Chondrocyte (in vitro differentiated cells): ENCODE measurements at regions not wholly inside any gene's neighbourhood (a gene's known extent, or its start where the extent isn't known, plus 50 kb on each side); places are given as distances from the start of the nearest gene placed in this dataset.

Experiments
- DNase-seq: peaks from one replicate; pipeline ENCODE4 v3.0.0; 2021; ENCODE audit warnings: mixed read lengths, low spot score
- H3K27ac Mint-ChIP-seq: one replicate; pipeline ENCODE4 v1.8.0; 2021; ENCODE audit warnings: mild to moderate bottlenecking, moderate library complexity, mixed read lengths; ENCODE audit not compliant: unreplicated experiment
- H3K27me3 Mint-ChIP-seq: 2 replicates; pipeline ENCODE4 v1.8.0; 2021; ENCODE audit warnings: low read depth, mixed read lengths
- H3K36me3 Mint-ChIP-seq: 2 replicates; pipeline ENCODE4 v1.8.0; 2021; ENCODE audit warnings: low read depth, mixed read lengths
- H3K4me1 Mint-ChIP-seq: 2 replicates; pipeline ENCODE4 v1.8.0; 2021; ENCODE audit warnings: low read depth, mild to moderate bottlenecking, mixed read lengths
- H3K4me3 Mint-ChIP-seq: one replicate; pipeline ENCODE4 v1.8.0; 2021; ENCODE audit warnings: mild to moderate bottlenecking, moderate library complexity, mixed read lengths; ENCODE audit not compliant: unreplicated experiment
- H3K9me3 Mint-ChIP-seq: 2 replicates; pipeline ENCODE4 v1.8.0; 2021; ENCODE audit warnings: low read depth, mixed read lengths
- TF ChIP-seq, protein P1 (sequence below): fragments of 200-600 bp; sonication (generic); IDR thresholded peaks from 2 replicates; pipeline ENCODE4 v1.5.0; 2021; ENCODE audit warnings: antibody characterized with exemption, mild to moderate bottlenecking, moderate library complexity

DNA sequence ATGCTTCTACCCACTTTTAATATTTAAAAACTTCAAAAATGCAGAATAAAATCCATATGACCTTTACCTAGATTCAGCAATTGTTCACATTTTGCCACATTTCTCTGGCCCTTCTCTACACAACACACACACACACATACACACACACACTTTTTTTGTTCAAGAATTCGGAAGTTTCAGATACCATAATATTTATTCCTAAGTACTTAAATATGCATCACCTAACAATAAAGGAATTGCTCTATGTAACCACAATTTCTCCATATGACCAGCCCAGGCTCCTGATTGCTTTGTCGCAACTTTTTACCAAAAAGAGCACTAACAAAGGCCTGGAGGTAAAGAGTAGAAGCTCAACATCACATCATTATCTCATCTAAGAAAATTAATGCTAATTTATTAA lies 106.6 kb downstream of the FAS start:
- no peak overlapping the region for H3K4me3 Mint-ChIP-seq
- no peak overlapping the region for H3K27ac Mint-ChIP-seq
- DNase-seq: no peak
- no peaks in the 10 kb centered on the region for H3K36me3 Mint-ChIP-seq
- H3K27me3 Mint-ChIP-seq: no peaks in the 10 kb centered on the region
- H3K4me1 Mint-ChIP-seq: peaks cover 4% of the 10 kb centered on the region
- no peaks in the 10 kb centered on the region for H3K9me3 Mint-ChIP-seq
- TF ChIP-seq, protein P1, sequence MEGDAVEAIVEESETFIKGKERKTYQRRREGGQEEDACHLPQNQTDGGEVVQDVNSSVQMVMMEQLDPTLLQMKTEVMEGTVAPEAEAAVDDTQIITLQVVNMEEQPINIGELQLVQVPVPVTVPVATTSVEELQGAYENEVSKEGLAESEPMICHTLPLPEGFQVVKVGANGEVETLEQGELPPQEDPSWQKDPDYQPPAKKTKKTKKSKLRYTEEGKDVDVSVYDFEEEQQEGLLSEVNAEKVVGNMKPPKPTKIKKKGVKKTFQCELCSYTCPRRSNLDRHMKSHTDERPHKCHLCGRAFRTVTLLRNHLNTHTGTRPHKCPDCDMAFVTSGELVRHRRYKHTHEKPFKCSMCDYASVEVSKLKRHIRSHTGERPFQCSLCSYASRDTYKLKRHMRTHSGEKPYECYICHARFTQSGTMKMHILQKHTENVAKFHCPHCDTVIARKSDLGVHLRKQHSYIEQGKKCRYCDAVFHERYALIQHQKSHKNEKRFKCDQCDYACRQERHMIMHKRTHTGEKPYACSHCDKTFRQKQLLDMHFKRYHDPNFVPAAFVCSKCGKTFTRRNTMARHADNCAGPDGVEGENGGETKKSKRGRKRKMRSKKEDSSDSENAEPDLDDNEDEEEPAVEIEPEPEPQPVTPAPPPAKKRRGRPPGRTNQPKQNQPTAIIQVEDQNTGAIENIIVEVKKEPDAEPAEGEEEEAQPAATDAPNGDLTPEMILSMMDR: no peak

DNA sequence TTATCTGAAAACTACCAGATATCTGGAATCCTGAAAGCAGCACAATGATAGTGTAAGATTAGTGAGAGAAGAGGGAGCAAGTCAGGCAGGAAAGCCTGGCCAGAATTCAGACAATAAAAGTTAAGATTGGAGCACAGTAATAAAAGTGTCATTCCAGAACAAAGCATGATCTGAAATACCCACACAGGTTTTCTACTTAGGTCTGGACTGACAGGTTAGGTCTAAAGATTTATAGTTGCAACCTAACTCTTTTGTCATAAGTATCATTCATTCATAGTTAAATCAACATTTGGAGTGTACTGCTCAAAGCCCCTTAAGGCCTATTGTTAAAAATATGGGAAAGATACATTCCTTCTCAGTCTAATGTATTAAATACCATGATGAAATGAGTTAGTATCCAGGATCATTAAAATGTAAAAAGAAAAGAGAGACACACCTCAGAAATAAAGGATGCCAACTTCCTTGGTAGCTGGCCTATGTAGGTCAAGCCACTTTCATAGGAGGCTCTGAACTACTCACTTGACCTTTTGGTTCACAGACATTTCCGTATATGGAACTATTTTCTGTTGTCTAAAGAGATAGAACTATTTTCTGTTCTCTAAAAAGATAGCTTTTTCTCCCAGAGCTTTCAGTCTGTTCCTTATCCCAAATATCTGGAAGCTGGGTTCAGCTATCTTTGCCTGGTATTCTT lies 105.2 kb downstream of the FAS start:
- no peaks in the 10 kb centered on the region for H3K9me3 Mint-ChIP-seq
- H3K27me3 Mint-ChIP-seq: no peaks in the 10 kb centered on the region
- H3K4me3 Mint-ChIP-seq: no peak overlapping the region
- no peaks in the 10 kb centered on the region for H3K36me3 Mint-ChIP-seq
- TF ChIP-seq, protein P1: no peak
- H3K4me1 Mint-ChIP-seq: peaks cover 7% of the 10 kb centered on the region
- DNase-seq: no peak
- H3K27ac Mint-ChIP-seq: no peak overlapping the region

- peaks cover 7% of the 10 kb centered on the region for H3K4me1 Mint-ChIP-seq
- TF ChIP-seq, protein P1: no peak
- no peaks in the 10 kb centered on the region for H3K36me3 Mint-ChIP-seq
- H3K27ac Mint-ChIP-seq: no peak overlapping the region
- DNase-seq: no peak
- H3K4me3 Mint-ChIP-seq: no peak overlapping the region
- no peaks in the 10 kb centered on the region for H3K27me3 Mint-ChIP-seq
- H3K9me3 Mint-ChIP-seq: no peaks in the 10 kb centered on the region
Observed at GRCh38 chr10:89093728-89094127, 103.1 kb downstream of the FAS start.

DNA sequence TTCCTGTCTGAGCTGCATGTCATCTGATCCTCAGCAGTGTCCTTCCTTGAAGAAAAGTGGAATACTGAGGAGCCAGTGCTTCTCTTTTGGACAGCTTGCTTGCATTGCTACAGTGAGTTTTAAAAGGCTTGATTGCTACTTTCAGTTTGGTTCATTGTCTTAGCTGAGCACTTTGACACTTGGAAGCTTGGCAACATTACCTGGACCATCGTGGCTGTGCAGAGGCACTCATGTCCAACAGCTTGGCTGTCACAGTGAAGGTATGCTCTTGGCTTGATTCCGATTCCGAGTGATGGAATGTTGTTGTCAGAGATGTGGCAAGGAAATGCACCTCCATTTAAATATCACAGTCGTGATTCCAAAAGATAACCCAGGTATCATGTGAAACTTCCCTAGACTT lies 102.4 kb downstream of the FAS start:
- no peak overlapping the region for H3K27ac Mint-ChIP-seq
- no peaks in the 10 kb centered on the region for H3K27me3 Mint-ChIP-seq
- H3K4me1 Mint-ChIP-seq: peaks cover 7% of the 10 kb centered on the region
- DNase-seq: no peak
- TF ChIP-seq, protein P1: no peak
- H3K9me3 Mint-ChIP-seq: no peaks in the 10 kb centered on the region
- H3K36me3 Mint-ChIP-seq: no peaks in the 10 kb centered on the region
- no peak overlapping the region for H3K4me3 Mint-ChIP-seq

DNA sequence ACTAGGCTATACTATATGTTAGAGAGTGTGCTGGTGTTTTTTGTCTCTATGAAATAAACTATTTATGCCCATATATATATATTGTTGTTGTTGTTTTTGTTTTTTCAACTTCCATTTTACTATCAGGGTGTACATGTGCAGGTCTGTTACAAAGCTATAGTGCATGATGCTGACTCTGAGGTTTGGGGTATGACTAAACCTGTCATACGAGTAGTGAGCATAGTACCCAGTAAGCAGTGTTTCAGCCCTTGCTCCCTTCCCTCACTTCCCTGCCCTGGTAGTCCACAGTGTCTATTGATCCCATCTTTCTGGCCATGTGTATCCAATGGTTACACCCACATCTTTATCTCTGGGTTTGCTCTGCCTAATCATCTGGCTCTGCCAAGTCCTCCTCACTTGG lies 101.8 kb downstream of the FAS start:
- TF ChIP-seq, protein P1: no peak
- H3K4me3 Mint-ChIP-seq: no peak overlapping the region
- H3K4me1 Mint-ChIP-seq: peaks cover 7% of the 10 kb centered on the region
- no peaks in the 10 kb centered on the region for H3K9me3 Mint-ChIP-seq
- H3K27ac Mint-ChIP-seq: no peak overlapping the region
- H3K36me3 Mint-ChIP-seq: no peaks in the 10 kb centered on the region
- no peaks in the 10 kb centered on the region for H3K27me3 Mint-ChIP-seq
- DNase-seq: no peak
